Left kidney (tissue), 1 donor: ENCODE measurements at regions not wholly inside any gene's neighbourhood (a gene's known extent, or its start where the extent isn't known, plus 50 kb on each side); places are given as distances from the start of the nearest gene placed in this dataset.
A peak's percentile ranks its signal among the peaks of the same experiment; 100 is the strongest.

Source experiments
- DNase-seq: peaks from one replicate; pipeline ENCODE4 v3.0.0-alpha.2; 2013

GRCh38 chr9:89999534-90000370 is 394.9 kb downstream of the GADD45G start:
- DNase-seq, result peak; percentile 62

DNA sequence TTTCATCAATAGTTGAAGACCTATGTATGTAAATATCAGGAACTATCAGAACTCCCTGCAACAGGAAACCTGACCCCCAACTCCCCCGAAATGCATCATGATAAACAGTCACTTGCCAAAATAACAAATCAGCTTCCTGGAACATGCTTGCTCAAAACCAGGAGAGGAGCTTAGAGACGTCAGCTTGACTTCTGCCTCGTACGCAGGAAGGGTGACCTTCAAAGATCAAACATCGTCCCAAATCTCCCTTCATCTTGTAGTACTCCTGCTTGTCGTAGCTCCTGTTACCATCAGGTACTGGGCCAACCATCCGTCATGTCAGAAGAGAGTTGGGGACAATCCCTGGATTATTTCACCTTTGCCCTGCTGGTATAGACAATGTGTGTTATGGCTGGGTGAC is 396.1 kb downstream of the GADD45G start:
- no peak for DNase-seq

- no peak for DNase-seq
These were observed 396.9 kb downstream of the GADD45G start for GRCh38 chr9:90001747-90002146.

GRCh38 chr9:90002397-90003271 is 397.8 kb downstream of the GADD45G start:
- DNase-seq, result no peak

- DNase-seq, result no peak
These were observed 400.6 kb downstream of the GADD45G start for GRCh38 chr9:90005388-90005787.

DNA sequence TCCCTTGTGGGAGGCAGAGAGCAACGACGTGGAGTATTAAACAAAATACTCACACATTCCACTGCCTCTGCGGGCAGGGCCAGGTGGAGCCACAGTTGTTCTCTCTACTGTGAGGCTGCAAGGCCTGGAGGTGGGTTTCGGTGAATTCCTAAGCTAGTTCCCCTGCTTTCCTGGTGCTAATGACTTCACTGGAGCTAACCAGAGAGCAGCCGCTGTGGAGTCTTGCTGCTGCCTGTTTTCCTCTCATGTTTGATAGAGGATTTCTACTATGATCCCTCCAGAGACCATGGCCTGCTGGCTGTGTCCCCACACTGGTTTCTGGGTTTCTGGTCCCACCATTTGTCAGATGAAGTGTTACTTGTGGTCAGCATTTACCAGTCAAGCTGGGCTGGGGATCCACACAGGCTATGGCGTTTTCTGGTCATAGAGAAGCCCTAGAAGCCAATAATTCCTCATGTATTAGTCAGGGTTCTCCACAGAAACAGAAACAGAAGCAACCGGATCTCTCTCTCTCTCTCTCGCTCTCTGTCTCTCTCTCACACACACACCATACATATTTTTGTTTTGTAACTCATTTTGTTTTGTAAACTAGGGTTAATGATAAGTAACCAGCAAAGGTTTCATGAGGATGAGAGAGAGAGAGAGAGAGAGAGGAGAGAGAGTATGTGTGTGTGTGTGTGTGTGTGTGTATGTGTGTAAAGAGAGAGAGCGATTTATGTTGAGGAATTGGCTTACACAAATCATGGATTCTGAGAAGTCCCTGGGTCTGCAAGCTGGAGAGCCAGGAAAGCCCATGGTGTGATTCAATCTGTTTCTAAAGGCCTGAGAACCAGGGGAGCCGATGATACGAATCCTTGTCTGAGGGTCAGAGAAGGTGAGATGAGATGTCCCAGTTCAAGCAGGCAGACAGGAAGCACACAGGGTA is 403.0 kb downstream of the GADD45G start:
- DNase-seq, result no peak

GRCh38 chr9:90009447-90009846 is 404.6 kb downstream of the GADD45G start:
- DNase-seq, result no peak

DNA sequence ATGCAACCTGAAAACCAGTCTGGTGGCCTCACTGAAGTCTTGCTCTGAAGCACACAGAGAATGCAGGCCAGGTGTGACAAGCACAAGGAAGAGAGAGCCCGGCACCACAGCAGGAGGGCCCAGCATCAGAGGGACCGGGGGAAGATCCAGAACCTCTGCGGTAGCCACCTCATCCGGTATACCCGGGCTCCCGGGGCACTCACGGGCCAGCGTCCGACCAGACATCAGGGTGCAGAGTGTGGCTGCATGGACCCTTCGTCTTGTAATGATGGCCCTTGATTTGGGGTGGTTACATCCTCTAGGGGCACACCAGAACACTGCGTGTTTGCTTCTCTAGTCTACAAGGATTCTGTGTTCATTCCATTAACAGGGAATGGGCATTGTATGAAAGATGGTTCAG is 406.0 kb downstream of the GADD45G start:
- no peak for DNase-seq

DNA sequence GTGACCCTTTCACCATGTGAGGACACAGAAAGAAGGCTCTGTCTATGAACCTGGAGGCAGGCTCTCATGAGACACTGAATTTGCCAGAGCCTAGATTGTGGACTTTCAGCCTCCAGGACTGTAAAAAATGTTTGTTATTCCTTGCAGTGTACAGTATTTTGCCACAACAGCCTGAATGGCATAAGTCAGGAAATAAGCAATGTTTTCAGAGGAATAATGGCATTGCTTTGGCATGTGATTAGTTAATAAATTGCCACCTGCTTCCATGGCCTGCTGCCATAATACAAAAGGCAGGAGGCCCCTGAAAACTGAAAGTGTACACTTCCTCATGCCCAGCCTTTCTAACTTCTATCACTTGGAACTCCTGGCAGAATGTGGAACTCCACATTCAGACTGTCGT is 408.1 kb downstream of the GADD45G start:
- DNase-seq, result no peak

DNA sequence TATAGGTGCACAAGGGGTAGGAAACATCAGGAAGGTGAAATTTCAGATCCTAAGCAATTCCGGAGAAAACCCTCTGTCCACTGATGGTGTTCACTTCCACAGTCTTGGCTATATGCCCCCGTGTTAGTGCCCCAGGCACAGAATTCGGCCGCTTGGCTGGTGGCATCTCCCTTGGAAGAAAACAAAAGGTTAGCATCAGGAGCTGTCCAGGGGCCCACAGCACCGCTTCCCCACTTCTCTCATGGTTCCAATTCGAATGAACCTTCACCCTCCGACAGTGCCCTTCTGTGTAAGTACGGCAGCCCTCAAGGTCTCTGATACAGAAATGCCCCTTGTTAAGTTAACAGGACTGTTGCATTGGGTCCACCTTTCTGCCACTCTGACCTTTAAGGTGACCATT is 409.0 kb downstream of the GADD45G start:
- no peak for DNase-seq

DNA sequence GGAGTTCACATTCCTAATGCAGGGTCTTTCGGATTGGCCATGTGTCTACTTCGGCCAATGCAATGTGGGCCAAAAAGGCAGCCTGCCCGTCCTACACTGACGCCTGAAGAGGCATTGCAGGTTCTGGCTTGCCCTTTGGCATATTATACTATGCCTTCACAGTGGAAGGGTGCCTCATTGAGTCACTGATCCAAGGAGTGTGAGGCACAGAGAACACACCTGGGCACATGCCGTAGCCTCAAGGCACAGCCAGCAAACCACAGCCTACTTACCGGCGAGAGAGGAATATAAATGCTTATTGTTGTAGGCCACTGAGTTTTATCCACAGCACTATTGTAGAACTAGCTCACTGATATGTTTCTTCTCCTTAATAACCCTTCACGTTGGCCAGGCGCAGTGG is 409.6 kb downstream of the GADD45G start:
- no peak for DNase-seq

- no peak for DNase-seq
These were observed 411.5 kb downstream of the GADD45G start for GRCh38 chr9:90016272-90016671.

DNA sequence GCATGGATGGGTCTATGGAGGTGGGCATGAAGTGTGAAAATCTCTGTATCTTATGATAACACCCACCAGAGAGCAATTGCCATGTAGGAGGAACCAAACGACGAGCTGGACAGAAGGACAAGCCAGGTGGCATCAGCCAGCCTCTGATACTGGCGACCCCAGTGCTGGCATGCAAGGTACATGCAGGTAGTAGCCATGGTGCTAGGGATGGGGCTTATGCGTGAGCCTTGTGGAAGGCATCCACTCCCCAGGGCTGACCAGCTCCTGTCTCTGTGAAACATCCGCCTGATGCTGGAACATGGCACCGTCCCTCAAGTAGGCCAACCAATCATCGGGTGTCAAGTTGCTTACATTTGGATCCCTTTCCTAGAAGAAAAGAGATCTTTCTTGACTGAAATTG is 412.9 kb downstream of the GADD45G start:
- DNase-seq, result no peak

DNA sequence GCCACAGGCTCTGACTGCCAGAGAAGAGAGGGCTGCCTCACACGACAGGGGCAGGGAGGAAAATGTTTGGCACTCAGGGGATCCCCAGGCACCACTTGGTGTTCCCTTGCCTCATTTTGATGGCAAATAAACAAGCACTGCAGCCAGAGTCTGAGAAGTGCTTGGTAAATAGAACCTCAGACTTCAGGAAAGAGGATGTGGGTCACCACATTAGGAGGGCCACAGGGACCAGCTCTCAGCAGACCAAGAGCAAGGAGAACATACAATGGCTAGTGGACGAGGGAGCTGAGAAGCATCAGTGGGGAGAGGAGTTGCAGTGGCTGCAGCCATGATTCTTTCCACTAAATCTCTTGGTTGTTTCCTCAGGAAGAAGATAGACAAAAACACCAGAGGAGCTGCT is 413.9 kb downstream of the GADD45G start:
- no peak for DNase-seq

DNA sequence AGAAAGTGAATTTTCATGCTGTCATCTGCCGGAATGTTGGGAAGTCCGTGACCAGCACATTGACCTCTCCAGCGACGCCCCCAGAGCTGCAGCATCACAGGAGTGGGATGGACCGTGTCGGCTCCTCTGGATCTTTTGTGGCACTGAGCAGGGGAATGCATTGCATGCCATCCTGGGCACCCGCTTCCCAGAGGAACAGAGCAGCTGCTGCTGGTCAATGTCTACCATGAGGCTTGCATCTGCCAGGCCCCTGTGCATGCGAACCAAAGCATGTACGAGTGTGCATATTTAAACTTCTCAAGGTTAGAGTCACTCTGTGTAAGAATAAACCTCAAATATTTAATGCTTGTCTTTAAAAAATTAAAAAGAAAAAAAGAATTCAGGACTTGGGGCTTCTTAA is 414.8 kb downstream of the GADD45G start:
- no peak for DNase-seq

DNA sequence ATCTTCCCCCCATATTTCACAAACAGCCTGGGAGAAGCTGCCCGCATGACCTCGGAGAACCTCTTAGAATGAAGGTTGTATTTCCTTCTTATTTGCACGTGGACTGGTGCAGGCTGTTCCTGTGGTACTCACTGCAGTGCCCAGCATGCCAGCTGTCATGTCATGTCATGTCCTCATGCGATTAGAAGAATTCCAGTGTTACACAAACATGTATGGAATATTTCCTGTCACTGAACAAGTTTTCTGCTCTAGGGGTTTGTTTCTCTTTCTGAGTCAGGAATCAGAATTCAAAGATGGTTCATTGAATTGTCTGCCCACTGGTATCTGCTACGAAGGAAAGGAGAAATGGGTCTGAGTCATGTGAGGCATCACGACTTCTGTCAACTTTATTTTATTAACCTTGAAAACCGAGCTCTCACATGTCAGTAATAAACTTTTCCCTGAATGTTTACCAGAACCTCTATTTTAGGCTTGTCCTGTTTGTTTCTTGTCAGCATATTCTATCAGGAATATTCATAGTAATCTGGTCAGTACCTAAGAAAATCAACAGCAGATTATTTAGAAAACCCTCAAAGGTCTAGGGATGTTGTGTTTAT is 415.6 kb downstream of the GADD45G start:
- no peak for DNase-seq

DNA sequence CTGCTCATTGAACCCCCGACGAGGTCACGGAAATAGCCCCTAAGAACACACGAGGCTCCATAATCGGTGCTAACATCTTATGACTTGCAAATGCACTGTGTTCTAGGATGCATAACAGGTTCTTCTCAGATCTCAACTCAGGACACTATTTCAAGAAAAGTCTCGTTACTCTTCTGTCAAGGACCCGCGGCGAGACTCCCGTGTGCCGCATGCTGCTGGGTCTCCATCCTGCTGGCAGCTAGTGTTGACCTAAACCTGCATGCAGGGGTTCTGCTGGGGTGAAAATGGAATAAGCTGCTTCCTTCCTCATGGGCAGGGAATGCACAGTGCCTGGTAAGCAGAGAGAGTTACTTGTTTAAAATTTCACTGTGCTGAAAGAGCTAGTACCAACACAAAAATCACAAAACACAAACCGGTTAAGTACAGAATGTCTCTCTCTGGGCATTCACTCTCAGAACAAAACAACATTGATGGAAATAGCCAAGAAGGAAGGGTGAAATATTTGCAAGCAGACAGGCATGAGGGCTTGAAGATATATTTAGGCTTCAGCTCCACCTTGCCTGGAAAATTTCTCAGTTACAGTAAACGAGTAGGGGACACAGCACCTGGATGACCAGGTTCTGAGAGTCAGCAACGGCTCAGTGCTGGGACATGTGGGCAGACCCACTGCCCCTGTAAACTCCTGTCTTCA is 416.5 kb downstream of the GADD45G start:
- DNase-seq, result no peak

DNA sequence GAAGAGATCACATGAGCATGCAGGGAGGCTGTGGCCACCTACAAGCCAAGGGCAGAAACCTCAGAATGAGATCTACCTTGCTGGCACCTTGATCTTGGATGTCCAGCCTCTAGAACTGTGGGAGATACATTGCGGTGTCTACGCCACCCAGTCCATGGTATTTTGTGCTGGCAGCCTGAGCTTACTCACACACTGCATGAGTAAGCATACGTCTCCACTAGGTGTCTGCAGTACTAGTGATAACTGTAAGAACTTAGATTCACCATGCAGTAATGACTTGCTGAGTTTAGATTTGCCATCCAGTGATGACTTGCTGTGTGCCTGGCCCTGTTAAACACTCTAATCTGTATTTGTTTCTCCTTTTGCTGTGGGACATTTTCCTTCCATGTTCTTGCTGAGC is 417.7 kb downstream of the GADD45G start:
- no peak for DNase-seq

- no peak for DNase-seq
These were observed 419.0 kb downstream of the GADD45G start for GRCh38 chr9:90023861-90024260.

GRCh38 chr9:90024409-90024808 is 419.6 kb downstream of the GADD45G start:
- DNase-seq, result no peak

GRCh38 chr9:90024823-90025222 is 420.0 kb downstream of the GADD45G start:
- no peak for DNase-seq
